H7 (cell line): ENCODE measurements at regions not wholly inside any gene's neighbourhood (a gene's known extent, or its start where the extent isn't known, plus 50 kb on each side); places are given as distances from the start of the nearest gene placed in this dataset.
"Not testable (repeated sequence)": the region's sequence is repeated elsewhere in the genome, so short reads cannot be mapped to it uniquely, and the experiment has no call there.

Source experiments
- DNase-seq: peaks from one replicate; pipeline ENCODE4 v3.0.0; 2012
- H3K27me3 ChIP-seq: 2 replicates; pipeline ENCODE4 v1.6.0; 2011; ENCODE audit warnings: mild to moderate bottlenecking, low read length; ENCODE audit not compliant: control insufficient read depth, insufficient read depth
- H3K36me3 ChIP-seq: replicated peaks from 2 replicates; pipeline ENCODE4 v1.5.1; 2011; ENCODE audit warnings: low read length; ENCODE audit not compliant: control insufficient read depth, insufficient read depth
- H3K4me3 ChIP-seq: 2 replicates; pipeline ENCODE4 v1.5.1; 2011; ENCODE audit warnings: low read depth, mild to moderate bottlenecking, control low read depth, low read length, moderate library complexity; ENCODE audit not compliant: insufficient read depth

- no peak for DNase-seq
- H3K4me3 ChIP-seq, result no peak overlapping the region
- H3K36me3 ChIP-seq, result no peaks in the 10 kb centered on the region
Measured at GRCh38 chr15:38795471-38796245, 231.0 kb upstream of the RASGRP1 start.

GRCh38 chr15:38796589-38796988 lies 232.0 kb upstream of the RASGRP1 start:
- H3K36me3 ChIP-seq, result no peaks in the 10 kb centered on the region
- peak; percentile 23 for DNase-seq

More at GRCh38 chr15:38795471-38796245, 231.0 kb upstream of the RASGRP1 start:
- no peaks in the 10 kb centered on the region for H3K27me3 ChIP-seq

GRCh38 chr15:38797506-38797905 lies 232.9 kb upstream of the RASGRP1 start:
- not testable (repeated sequence) for H3K27me3 ChIP-seq, H3K36me3 ChIP-seq, H3K4me3 ChIP-seq, DNase-seq

More at GRCh38 chr15:38796589-38796988, 232.0 kb upstream of the RASGRP1 start:
- no peaks in the 10 kb centered on the region for H3K27me3 ChIP-seq
- H3K4me3 ChIP-seq, result no peak overlapping the region

- H3K36me3 ChIP-seq, H3K4me3 ChIP-seq, DNase-seq, H3K27me3 ChIP-seq: not testable (repeated sequence)
Measured at GRCh38 chr15:38799202-38799601, 234.6 kb upstream of the RASGRP1 start.

- Histone ChIP-seq H3K4me3 (no peak overlapping the region), H3K36me3 (no peaks in the 10 kb centered on the region), H3K27me3 (no peaks in the 10 kb centered on the region)
- no peak for DNase-seq
Measured at GRCh38 chr15:38809621-38810020, 245.0 kb upstream of the RASGRP1 start.

GRCh38 chr15:38810686-38811085 lies 246.1 kb upstream of the RASGRP1 start:
- H3K36me3 ChIP-seq, result no peaks in the 10 kb centered on the region
- no peak overlapping the region for H3K4me3 ChIP-seq
- no peak for DNase-seq

GRCh38 chr15:38814254-38814653 lies 249.6 kb upstream of the RASGRP1 start:
- H3K36me3 ChIP-seq, H3K4me3 ChIP-seq, H3K27me3 ChIP-seq, DNase-seq: not testable (repeated sequence)

More at GRCh38 chr15:38810686-38811085, 246.1 kb upstream of the RASGRP1 start:
- no peaks in the 10 kb centered on the region for H3K27me3 ChIP-seq

GRCh38 chr15:38814891-38815290 lies 250.3 kb upstream of the RASGRP1 start:
- Histone ChIP-seq H3K27me3 (no peaks in the 10 kb centered on the region), H3K4me3 (no peak overlapping the region), H3K36me3 (no peaks in the 10 kb centered on the region)
- no peak for DNase-seq

GRCh38 chr15:38817427-38818156 lies 253.0 kb upstream of the RASGRP1 start:
- peak; percentile 79 for DNase-seq
- Histone ChIP-seq H3K36me3 (no peaks in the 10 kb centered on the region), H3K4me3 (no peak overlapping the region), H3K27me3 (no peaks in the 10 kb centered on the region)

- H3K36me3 ChIP-seq, result no peaks in the 10 kb centered on the region
- H3K4me3 ChIP-seq, result no peak overlapping the region
- DNase-seq, result peak; percentile 51
- H3K27me3 ChIP-seq, result no peaks in the 10 kb centered on the region
Measured at GRCh38 chr15:38818157-38818790, 253.7 kb upstream of the RASGRP1 start.

GRCh38 chr15:38819387-38819950 lies 254.9 kb upstream of the RASGRP1 start:
- H3K4me3 ChIP-seq, result no peak overlapping the region
- H3K27me3 ChIP-seq, result no peaks in the 10 kb centered on the region; the same call in 1 of the 2 replicates
- DNase-seq, result no peak
- no peaks in the 10 kb centered on the region for H3K36me3 ChIP-seq

- no peaks in the 10 kb centered on the region; the same call in 1 of the 2 replicates for H3K27me3 ChIP-seq
- no peaks in the 10 kb centered on the region for H3K36me3 ChIP-seq
- H3K4me3 ChIP-seq, result no peak overlapping the region
- DNase-seq, result no peak
Measured at GRCh38 chr15:38823263-38823662, 258.6 kb upstream of the RASGRP1 start.

- Histone ChIP-seq H3K36me3 (no peaks in the 10 kb centered on the region), H3K27me3 (no peaks in the 10 kb centered on the region; the same call in 1 of the 2 replicates), H3K4me3 (no peak overlapping the region)
- DNase-seq, result no peak
Measured at GRCh38 chr15:38824719-38825118, 260.1 kb upstream of the RASGRP1 start.

- Histone ChIP-seq H3K4me3 (no peak overlapping the region), H3K27me3 (no peaks in the 10 kb centered on the region; the same call in 1 of the 2 replicates), H3K36me3 (no peaks in the 10 kb centered on the region)
- no peak for DNase-seq
Measured at GRCh38 chr15:38826880-38827279, 262.3 kb upstream of the RASGRP1 start.
